NCI-H2107 (cell line): ENCODE measurements at regions not wholly inside any gene's neighbourhood (a gene's known extent, or its start where the extent isn't known, plus 50 kb on each side); places are given as distances from the start of the nearest gene placed in this dataset.
"Not testable (repeated sequence)": the region's sequence is repeated elsewhere in the genome, so short reads cannot be mapped to it uniquely, and the experiment has no call there.

Experiments
- DNase-seq: peaks from one replicate; lab custom pipeline; 2025; lab: John Stamatoyannopoulos, UW

GRCh38 chr17:45586651-45586934 is 96.1 kb upstream of the PLEKHM1 start:
- DNase-seq: not testable (repeated sequence)

- not testable (repeated sequence) for DNase-seq
Measured at GRCh38 chr17:45592433-45592923, 102.0 kb upstream of the PLEKHM1 start.

- DNase-seq: not testable (repeated sequence)
Measured at GRCh38 chr17:45596347-45596746, 105.8 kb upstream of the PLEKHM1 start.

GRCh38 chr17:45600052-45601012 is 109.8 kb upstream of the PLEKHM1 start:
- not testable (repeated sequence) for DNase-seq

- DNase-seq: not testable (repeated sequence)
Measured at GRCh38 chr17:45601013-45601412, 110.5 kb upstream of the PLEKHM1 start.

GRCh38 chr17:45601605-45602539 is 111.4 kb upstream of the PLEKHM1 start:
- DNase-seq: not testable (repeated sequence)

- DNase-seq: not testable (repeated sequence)
Measured at GRCh38 chr17:45605751-45606150, 115.2 kb upstream of the PLEKHM1 start.

- not testable (repeated sequence) for DNase-seq
Measured at GRCh38 chr17:45619984-45620405, 129.5 kb upstream of the PLEKHM1 start.

- not testable (repeated sequence) for DNase-seq
Measured at GRCh38 chr17:45620468-45620867, 129.9 kb upstream of the PLEKHM1 start.

GRCh38 chr17:45621087-45621486 is 130.6 kb upstream of the PLEKHM1 start:
- DNase-seq: not testable (repeated sequence)

GRCh38 chr17:45622295-45622694 is 131.8 kb upstream of the PLEKHM1 start:
- DNase-seq: not testable (repeated sequence)

- no peak for DNase-seq
Measured at GRCh38 chr17:45628019-45628418, 137.5 kb upstream of the PLEKHM1 start.

GRCh38 chr17:45631941-45632340 is 141.4 kb upstream of the PLEKHM1 start:
- DNase-seq: no peak

- DNase-seq: no peak
Measured at GRCh38 chr17:45639297-45639849, 144.7 kb upstream of the CRHR1 start.

- DNase-seq: no peak
Measured at GRCh38 chr17:45640141-45640850, 143.8 kb upstream of the CRHR1 start.

- no peak for DNase-seq
Measured at GRCh38 chr17:45641541-45641940, 142.6 kb upstream of the CRHR1 start.

GRCh38 chr17:45643591-45643990 is 140.5 kb upstream of the CRHR1 start:
- DNase-seq: no peak

- DNase-seq: not testable (repeated sequence)
Measured at GRCh38 chr17:45644637-45645036, 139.5 kb upstream of the CRHR1 start.

- no peak for DNase-seq
Measured at GRCh38 chr17:45645330-45645729, 138.8 kb upstream of the CRHR1 start.

- DNase-seq: no peak
Measured at GRCh38 chr17:45646288-45646988, 137.7 kb upstream of the CRHR1 start.

- DNase-seq: no peak
Measured at GRCh38 chr17:45648642-45649041, 135.5 kb upstream of the CRHR1 start.
